Prostate gland (tissue), 2 donors: ENCODE measurements at regions not wholly inside any gene's neighbourhood (a gene's known extent, or its start where the extent isn't known, plus 50 kb on each side); places are given as distances from the start of the nearest gene placed in this dataset.

Source experiments
- CTCF ChIP-seq, 4 experiments: fragments of 200-600 bp in 2 of 4; fragments of 450-650 bp in 2 of 4; sonication (generic) in 2 of 4; IDR thresholded peaks; 1 replicate in 3 of 4; 2 replicates in 1 of 4; pipeline ENCODE4 v1.5.1; 2016 to 2019; ENCODE audit warnings: antibody characterized with exemption in 4 of 4, mild to moderate bottlenecking in 2 of 4, moderate library complexity in 2 of 4
- POLR2A ChIP-seq: fragments of 450-650 bp; IDR thresholded peaks from one replicate; pipeline ENCODE4 v1.6.1; 2016; ENCODE audit warnings: antibody characterized with exemption, mild to moderate bottlenecking
- POLR2AphosphoS5 ChIP-seq: sonication (generic); formaldehyde crosslinking; IDR thresholded peaks from one replicate; pipeline ENCODE4 v1.6.1; 2017; ENCODE audit warnings: antibody characterized with exemption

GRCh38 chr12:90829044-90829443 lies 125.9 kb downstream of the CCER1 start:
- TF ChIP-seq CTCF (IDR thresholded peaks at IDR 0.05) (no peak), POLR2AphosphoS5 (no peak), POLR2A (no peak)
